Colonic mucosa (tissue), 4 donors: ENCODE measurements at regions not wholly inside any gene's neighbourhood (a gene's known extent, or its start where the extent isn't known, plus 50 kb on each side); places are given as distances from the start of the nearest gene placed in this dataset.

ENCODE experiments used
- DNase-seq: peaks from one replicate; pipeline ENCODE4 v3.0.0-alpha.2; 2020
- H3K27ac ChIP-seq: fragments of 200-600 bp; one replicate; pipeline ENCODE4 v1.8.0; 2021
- H3K27me3 ChIP-seq: fragments of 200-600 bp; one replicate; pipeline ENCODE4 v1.8.0; 2021
- H3K36me3 ChIP-seq: fragments of 200-600 bp; one replicate; pipeline ENCODE4 v1.8.0; 2021
- H3K4me1 ChIP-seq: fragments of 200-600 bp; one replicate; pipeline ENCODE4 v1.8.0; 2021; ENCODE audit warnings: mild to moderate bottlenecking
- H3K4me3 ChIP-seq: fragments of 200-600 bp; one replicate; pipeline ENCODE4 v1.8.0; 2021
- H3K9ac ChIP-seq, 2 donors: one replicate each; pipeline ENCODE4 v1.7.0; 2013; ENCODE audit warnings: control low read depth in 2 of 2, low read depth in 2 of 2, low read length in 2 of 2
- H3K9me3 ChIP-seq: fragments of 200-600 bp; one replicate; pipeline ENCODE4 v1.8.0; 2021
- CTCF ChIP-seq: fragments of 200-600 bp; IDR thresholded peaks from one replicate; pipeline ENCODE4 v1.8.0; 2022; ENCODE audit warnings: antibody characterized with exemption, mild to moderate bottlenecking
- intact Hi-C: fragments of 100-400 bp; cut with DNase I; formaldehyde crosslinking; loops from one replicate; pipeline ENCODE4 v1.14.1; 2022
- donor health status: healthy.
- donor health status: DM: no; HTN: no; CAD: no.
- donor health status: DM: no; HTN: no; CAD: no.

- no peaks in the 10 kb centered on the region for H3K36me3 ChIP-seq
- no peak overlapping the region for H3K27ac ChIP-seq
- no peak for TF ChIP-seq CTCF
- no peaks in the 10 kb centered on the region for H3K4me1 ChIP-seq
- no peaks in the 10 kb centered on the region for H3K9me3 ChIP-seq
- no peaks in the 10 kb centered on the region for H3K27me3 ChIP-seq
- intact Hi-C loops: no loop called here
- no peak for DNase-seq
- no peak overlapping the region for H3K4me3 ChIP-seq
- no peak overlapping the region for H3K9ac ChIP-seq
Measured at GRCh38 chr9:75607521-75607920, 283.0 kb upstream of the PCSK5 start.

- Histone ChIP-seq H3K27me3 (no peaks in the 10 kb centered on the region), H3K9ac (no peak overlapping the region), H3K4me1 (no peaks in the 10 kb centered on the region), H3K27ac (no peak overlapping the region), H3K36me3 (no peaks in the 10 kb centered on the region), H3K4me3 (no peak overlapping the region), H3K9me3 (no peaks in the 10 kb centered on the region)
- TF ChIP-seq CTCF: no peak
- intact Hi-C loops: no loop called here
- DNase-seq: no peak
Measured at GRCh38 chr9:75609401-75609800, 281.1 kb upstream of the PCSK5 start.

GRCh38 chr9:75610246-75610645, 280.2 kb upstream of the PCSK5 start:
- no peaks in the 10 kb centered on the region for H3K36me3 ChIP-seq
- intact Hi-C loops: no loop called here
- TF ChIP-seq CTCF: no peak
- DNase-seq: no peak
- H3K27ac ChIP-seq: no peak overlapping the region
- H3K9me3 ChIP-seq: no peaks in the 10 kb centered on the region
- no peaks in the 10 kb centered on the region for H3K4me1 ChIP-seq
- no peak overlapping the region for H3K4me3 ChIP-seq
- H3K9ac ChIP-seq: no peak overlapping the region
- no peaks in the 10 kb centered on the region for H3K27me3 ChIP-seq

GRCh38 chr9:75612205-75612604, 278.3 kb upstream of the PCSK5 start:
- Histone ChIP-seq H3K9ac (no peak overlapping the region), H3K27me3 (no peaks in the 10 kb centered on the region), H3K4me3 (no peak overlapping the region), H3K9me3 (no peaks in the 10 kb centered on the region), H3K36me3 (no peaks in the 10 kb centered on the region), H3K4me1 (no peaks in the 10 kb centered on the region), H3K27ac (no peak overlapping the region)
- intact Hi-C loops: no loop called here
- TF ChIP-seq CTCF: no peak
- no peak for DNase-seq

GRCh38 chr9:75612754-75613153, 277.7 kb upstream of the PCSK5 start:
- DNase-seq: no peak
- no peak overlapping the region for H3K9ac ChIP-seq
- H3K27me3 ChIP-seq: no peaks in the 10 kb centered on the region
- H3K27ac ChIP-seq: no peak overlapping the region
- TF ChIP-seq CTCF: no peak
- intact Hi-C loops: no loop called here
- H3K36me3 ChIP-seq: no peaks in the 10 kb centered on the region
- no peaks in the 10 kb centered on the region for H3K4me1 ChIP-seq
- H3K9me3 ChIP-seq: no peaks in the 10 kb centered on the region
- no peak overlapping the region for H3K4me3 ChIP-seq

- no peak for TF ChIP-seq CTCF
- intact Hi-C loops: no loop called here
- Histone ChIP-seq H3K4me1 (no peaks in the 10 kb centered on the region), H3K9ac (no peak overlapping the region), H3K9me3 (no peaks in the 10 kb centered on the region), H3K27ac (no peak overlapping the region), H3K4me3 (no peak overlapping the region), H3K27me3 (no peaks in the 10 kb centered on the region), H3K36me3 (no peaks in the 10 kb centered on the region)
- no peak for DNase-seq
Measured at GRCh38 chr9:75615284-75615683, 275.2 kb upstream of the PCSK5 start.
